22Rv1 (cell line): ENCODE measurements at regions not wholly inside any gene's neighbourhood (a gene's known extent, or its start where the extent isn't known, plus 50 kb on each side); places are given as distances from the start of the nearest gene placed in this dataset.

Experiments
- ZFX ChIP-seq: fragments of 450-650 bp; IDR thresholded peaks from 2 replicates; pipeline ENCODE4 v1.6.1; 2017; ENCODE audit warnings: antibody characterized with exemption, borderline replicate concordance
- TF ChIP-seq, protein P1 (sequence below): fragments of 450-650 bp; IDR thresholded peaks from 2 replicates; pipeline ENCODE4 v1.5.1; 2017; ENCODE audit warnings: mild to moderate bottlenecking

DNA sequence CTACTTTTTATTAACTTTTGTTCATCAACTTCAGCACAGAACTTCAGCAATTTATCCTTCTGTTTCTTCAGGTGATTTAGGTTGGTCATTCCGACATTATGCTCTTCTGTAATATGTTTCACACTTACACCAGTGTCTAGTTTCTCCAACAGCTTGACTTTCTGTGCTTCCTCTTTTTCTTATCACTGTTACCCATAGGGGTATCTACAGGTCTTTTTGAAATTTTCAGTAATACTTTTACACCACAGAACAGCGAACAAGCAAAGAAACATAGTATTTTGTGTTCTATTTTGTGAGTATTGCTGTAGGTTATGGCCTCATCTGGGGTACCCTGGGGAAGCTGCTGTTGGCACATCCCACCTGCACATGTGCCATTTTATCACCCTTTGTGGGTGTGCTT, 260.7 kb downstream of the NSUN3 start:
- TF ChIP-seq, protein P1, sequence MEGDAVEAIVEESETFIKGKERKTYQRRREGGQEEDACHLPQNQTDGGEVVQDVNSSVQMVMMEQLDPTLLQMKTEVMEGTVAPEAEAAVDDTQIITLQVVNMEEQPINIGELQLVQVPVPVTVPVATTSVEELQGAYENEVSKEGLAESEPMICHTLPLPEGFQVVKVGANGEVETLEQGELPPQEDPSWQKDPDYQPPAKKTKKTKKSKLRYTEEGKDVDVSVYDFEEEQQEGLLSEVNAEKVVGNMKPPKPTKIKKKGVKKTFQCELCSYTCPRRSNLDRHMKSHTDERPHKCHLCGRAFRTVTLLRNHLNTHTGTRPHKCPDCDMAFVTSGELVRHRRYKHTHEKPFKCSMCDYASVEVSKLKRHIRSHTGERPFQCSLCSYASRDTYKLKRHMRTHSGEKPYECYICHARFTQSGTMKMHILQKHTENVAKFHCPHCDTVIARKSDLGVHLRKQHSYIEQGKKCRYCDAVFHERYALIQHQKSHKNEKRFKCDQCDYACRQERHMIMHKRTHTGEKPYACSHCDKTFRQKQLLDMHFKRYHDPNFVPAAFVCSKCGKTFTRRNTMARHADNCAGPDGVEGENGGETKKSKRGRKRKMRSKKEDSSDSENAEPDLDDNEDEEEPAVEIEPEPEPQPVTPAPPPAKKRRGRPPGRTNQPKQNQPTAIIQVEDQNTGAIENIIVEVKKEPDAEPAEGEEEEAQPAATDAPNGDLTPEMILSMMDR = no peak
- TF ChIP-seq ZFX = no peak
